Parathyroid adenoma (tissue), 2 donors: ENCODE measurements at regions not wholly inside any gene's neighbourhood (a gene's known extent, or its start where the extent isn't known, plus 50 kb on each side); places are given as distances from the start of the nearest gene placed in this dataset.

ENCODE experiments used
- H2AFZ ChIP-seq: fragments of 300-600 bp; sonication (generic); one replicate; pipeline ENCODE4 v1.7.0; 2017; ENCODE audit warnings: antibody characterized with exemption, mild to moderate bottlenecking
- H3K27ac ChIP-seq: fragments of 300-600 bp; sonication (generic); one replicate; pipeline ENCODE4 v1.7.0; 2017
- H3K27me3 ChIP-seq: fragments of 300-600 bp; sonication (generic); one replicate; pipeline ENCODE4 v1.7.0; 2017; ENCODE audit warnings: low read length; ENCODE audit not compliant: control insufficient read depth, insufficient read depth
- H3K36me3 ChIP-seq: fragments of 300-600 bp; sonication (generic); one replicate; pipeline ENCODE4 v1.7.0; 2017; ENCODE audit warnings: low read length; ENCODE audit not compliant: control insufficient read depth, insufficient read depth
- H3K4me1 ChIP-seq: fragments of 300-600 bp; sonication (generic); one replicate; pipeline ENCODE4 v1.7.0; 2017; ENCODE audit warnings: control low read depth
- H3K4me2 ChIP-seq: fragments of 300-600 bp; sonication (generic); one replicate; pipeline ENCODE4 v1.7.0; 2017; ENCODE audit warnings: low read length
- H3K4me3 ChIP-seq: fragments of 300-600 bp; sonication (generic); one replicate; pipeline ENCODE4 v1.7.0; 2017; ENCODE audit warnings: low read depth, low read length
- H3K79me2 ChIP-seq: fragments of 300-600 bp; sonication (generic); one replicate; pipeline ENCODE4 v1.7.0; 2017; ENCODE audit warnings: control low read depth
- H3K9ac ChIP-seq: fragments of 300-600 bp; sonication (generic); one replicate; pipeline ENCODE4 v1.7.0; 2017; ENCODE audit warnings: mild to moderate bottlenecking
- H3K9me3 ChIP-seq: fragments of 300-600 bp; sonication (generic); one replicate; pipeline ENCODE4 v1.7.0; 2017; ENCODE audit warnings: low read length; ENCODE audit not compliant: control insufficient read depth
- TF ChIP-seq, protein P1 (sequence below): fragments of 300-600 bp; sonication (generic); IDR thresholded peaks from one replicate; pipeline ENCODE4 v1.7.0; 2017; ENCODE audit warnings: antibody characterized with exemption, mild to moderate bottlenecking
- donor health status: primary hyperparathyroidism.

DNA sequence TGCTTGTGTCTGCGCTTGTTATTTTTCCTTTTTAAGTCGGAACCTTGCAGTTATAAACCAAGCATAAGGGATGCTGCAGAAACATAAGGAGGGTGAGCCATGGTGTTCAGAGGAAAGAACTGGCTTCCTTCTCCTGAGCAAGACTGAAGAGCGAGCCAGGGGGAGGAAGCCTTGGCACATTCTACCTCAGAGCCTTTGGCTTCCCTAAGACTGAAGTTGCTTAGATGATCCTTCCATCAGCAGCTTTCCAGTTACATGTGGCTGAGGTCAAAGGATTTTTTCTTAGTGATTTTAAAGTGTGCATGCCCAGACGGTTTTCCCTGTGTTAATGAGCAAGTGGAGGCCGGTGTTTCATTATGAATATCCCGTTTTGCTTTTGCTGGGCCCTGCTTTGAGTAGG is 363.8 kb downstream of the DOK5 start:
- Histone ChIP-seq H3K4me3 (no peak overlapping the region), H3K9me3 (no peaks in the 10 kb centered on the region), H3K4me2 (no peak overlapping the region), H3K27me3 (no peaks in the 10 kb centered on the region), H3K79me2 (no peaks in the 10 kb centered on the region), H2AFZ (no peak overlapping the region), H3K27ac (no peak overlapping the region), H3K4me1 (no peaks in the 10 kb centered on the region), H3K36me3 (no peaks in the 10 kb centered on the region), H3K9ac (no peak overlapping the region)
- TF ChIP-seq, protein P1, sequence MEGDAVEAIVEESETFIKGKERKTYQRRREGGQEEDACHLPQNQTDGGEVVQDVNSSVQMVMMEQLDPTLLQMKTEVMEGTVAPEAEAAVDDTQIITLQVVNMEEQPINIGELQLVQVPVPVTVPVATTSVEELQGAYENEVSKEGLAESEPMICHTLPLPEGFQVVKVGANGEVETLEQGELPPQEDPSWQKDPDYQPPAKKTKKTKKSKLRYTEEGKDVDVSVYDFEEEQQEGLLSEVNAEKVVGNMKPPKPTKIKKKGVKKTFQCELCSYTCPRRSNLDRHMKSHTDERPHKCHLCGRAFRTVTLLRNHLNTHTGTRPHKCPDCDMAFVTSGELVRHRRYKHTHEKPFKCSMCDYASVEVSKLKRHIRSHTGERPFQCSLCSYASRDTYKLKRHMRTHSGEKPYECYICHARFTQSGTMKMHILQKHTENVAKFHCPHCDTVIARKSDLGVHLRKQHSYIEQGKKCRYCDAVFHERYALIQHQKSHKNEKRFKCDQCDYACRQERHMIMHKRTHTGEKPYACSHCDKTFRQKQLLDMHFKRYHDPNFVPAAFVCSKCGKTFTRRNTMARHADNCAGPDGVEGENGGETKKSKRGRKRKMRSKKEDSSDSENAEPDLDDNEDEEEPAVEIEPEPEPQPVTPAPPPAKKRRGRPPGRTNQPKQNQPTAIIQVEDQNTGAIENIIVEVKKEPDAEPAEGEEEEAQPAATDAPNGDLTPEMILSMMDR = no peak

DNA sequence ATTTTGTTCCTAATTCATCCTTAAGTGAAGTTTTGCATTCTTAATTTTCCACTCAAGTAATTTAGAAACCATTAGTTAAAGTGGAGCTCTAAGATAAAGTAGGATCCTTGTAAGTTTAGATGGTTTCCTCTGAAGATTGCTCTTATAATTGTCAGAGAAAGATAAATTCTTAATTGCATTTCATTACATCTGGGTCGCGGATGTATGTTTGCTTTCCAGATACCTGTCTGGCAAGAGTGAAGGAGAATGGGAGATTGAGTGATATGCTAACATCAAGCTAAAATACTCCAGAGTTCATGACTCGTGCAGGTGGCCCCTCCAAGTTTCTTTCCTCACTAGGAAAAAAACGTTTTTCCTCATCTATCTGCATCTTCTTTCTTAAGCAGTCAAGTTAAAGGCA is 361.8 kb downstream of the DOK5 start:
- no peak overlapping the region for H3K4me2 ChIP-seq
- no peaks in the 10 kb centered on the region for H3K79me2 ChIP-seq
- H3K9me3 ChIP-seq = no peaks in the 10 kb centered on the region
- TF ChIP-seq, protein P1 = no peak
- H3K4me3 ChIP-seq = no peak overlapping the region
- no peaks in the 10 kb centered on the region for H3K27me3 ChIP-seq
- no peak overlapping the region for H2AFZ ChIP-seq
- no peaks in the 10 kb centered on the region for H3K36me3 ChIP-seq
- no peak overlapping the region for H3K27ac ChIP-seq
- H3K4me1 ChIP-seq = no peaks in the 10 kb centered on the region
- no peak overlapping the region for H3K9ac ChIP-seq

DNA sequence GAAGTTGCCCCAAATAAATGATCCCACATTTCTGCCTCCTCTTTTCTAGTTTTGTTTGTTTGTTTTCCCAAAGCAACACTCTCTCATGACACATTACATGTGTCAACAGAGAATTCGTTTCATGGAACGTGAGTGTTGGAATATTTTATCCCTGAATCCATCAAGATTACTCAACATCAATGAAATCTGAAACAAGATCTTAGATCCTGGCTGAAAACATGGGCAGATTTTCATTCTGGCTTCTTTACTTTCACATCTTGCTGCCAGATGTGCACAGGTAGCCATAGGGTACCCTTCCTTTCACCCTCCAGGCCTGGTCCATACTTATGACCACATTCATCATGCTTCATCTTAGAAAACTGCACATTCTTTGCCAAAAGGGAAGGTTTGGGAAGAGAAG is 347.0 kb downstream of the DOK5 start:
- no peaks in the 10 kb centered on the region for H3K27me3 ChIP-seq
- no peak overlapping the region for H3K27ac ChIP-seq
- no peaks in the 10 kb centered on the region for H3K4me1 ChIP-seq
- H3K36me3 ChIP-seq = no peaks in the 10 kb centered on the region
- TF ChIP-seq, protein P1 = no peak
- no peak overlapping the region for H3K4me3 ChIP-seq
- no peaks in the 10 kb centered on the region for H3K79me2 ChIP-seq
- H2AFZ ChIP-seq = no peak overlapping the region
- H3K4me2 ChIP-seq = no peak overlapping the region
- H3K9ac ChIP-seq = no peak overlapping the region
- no peaks in the 10 kb centered on the region for H3K9me3 ChIP-seq

DNA sequence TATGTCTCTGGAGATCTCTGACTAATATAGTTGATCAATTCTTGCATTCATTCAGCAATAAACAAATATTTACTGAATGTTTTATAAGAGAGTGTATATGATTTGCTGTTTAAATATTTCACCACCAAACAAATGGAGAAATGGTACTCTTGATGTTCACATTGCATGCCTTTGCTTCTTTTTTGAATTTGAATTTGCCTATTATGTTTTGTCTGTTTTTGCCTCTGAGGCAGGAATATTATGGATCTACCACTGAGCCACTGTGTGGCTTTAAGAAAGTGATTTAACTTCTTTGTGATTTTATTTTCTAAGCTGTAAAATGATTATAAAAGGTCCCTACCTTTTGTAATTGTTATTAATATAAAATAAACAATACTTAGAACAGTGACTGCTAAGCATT is 345.0 kb downstream of the DOK5 start:
- Histone ChIP-seq H3K9ac (no peak overlapping the region), H2AFZ (no peak overlapping the region), H3K27me3 (no peaks in the 10 kb centered on the region), H3K27ac (no peak overlapping the region), H3K4me1 (no peaks in the 10 kb centered on the region), H3K9me3 (no peaks in the 10 kb centered on the region), H3K4me3 (no peak overlapping the region), H3K4me2 (no peak overlapping the region), H3K79me2 (no peaks in the 10 kb centered on the region), H3K36me3 (no peaks in the 10 kb centered on the region)
- TF ChIP-seq, protein P1 = no peak

DNA sequence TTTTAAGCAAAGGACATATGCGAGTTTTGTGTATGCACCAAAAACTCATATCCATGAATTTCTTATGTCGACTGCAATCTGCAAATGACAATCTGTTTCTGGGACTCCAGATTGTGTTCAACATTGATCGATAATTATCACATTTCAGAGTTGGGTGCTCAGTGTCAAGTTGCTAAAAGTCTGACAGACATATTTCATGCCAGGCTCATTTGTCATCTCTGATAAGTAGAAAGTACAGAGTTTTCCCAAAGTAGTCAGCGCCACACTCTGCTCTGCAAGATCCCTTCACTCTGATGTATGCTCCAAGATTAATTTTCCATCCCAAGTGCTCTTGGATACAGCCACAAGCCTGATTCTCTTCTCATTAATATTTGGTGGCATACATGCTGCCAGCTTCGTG is 331.1 kb downstream of the DOK5 start:
- Histone ChIP-seq H2AFZ (no peak overlapping the region), H3K79me2 (no peaks in the 10 kb centered on the region), H3K9ac (no peak overlapping the region), H3K27ac (no peak overlapping the region), H3K27me3 (no peaks in the 10 kb centered on the region), H3K9me3 (no peaks in the 10 kb centered on the region), H3K4me1 (no peaks in the 10 kb centered on the region), H3K4me2 (no peak overlapping the region), H3K36me3 (no peaks in the 10 kb centered on the region), H3K4me3 (no peak overlapping the region)
- TF ChIP-seq, protein P1 = no peak
